ENCODE measurements at regions not wholly inside any gene's neighbourhood (a gene's known extent, or its start where the extent isn't known, plus 50 kb on each side); places are given as distances from the start of the nearest gene placed in this dataset.

DNA sequence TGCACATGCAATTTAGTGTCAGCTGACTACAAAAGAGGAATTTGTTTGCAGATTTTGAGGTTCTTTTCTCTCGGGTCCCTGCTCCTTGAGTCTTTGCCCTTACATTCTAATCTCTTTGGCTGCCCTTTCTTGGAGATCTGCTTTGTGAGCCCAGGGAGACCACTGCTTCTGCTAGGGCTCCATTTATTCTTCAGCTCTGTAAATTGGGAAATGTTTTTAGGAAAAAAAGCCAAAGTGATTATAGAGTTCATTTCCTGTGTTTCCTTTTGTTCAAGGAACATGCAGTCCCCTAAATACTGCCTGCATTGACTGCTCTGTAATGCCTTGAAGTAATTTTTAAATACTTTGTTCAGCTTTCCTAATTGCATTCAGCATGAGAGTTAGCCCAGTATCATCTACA, 197.4 kb downstream of the CSNK1G3 start:
- no peaks in the 10 kb centered on the region for H3K27me3 Mint-ChIP-seq
- H3K4me1 Mint-ChIP-seq (ENCODE audit: low read depth), result no peaks in the 10 kb centered on the region
- H3K36me3 Mint-ChIP-seq (ENCODE audit: low read depth), result no peaks in the 10 kb centered on the region
- intact Hi-C loops (cut with micrococcal nuclease), result no loop called here
- ChIA-PET POLR2A (no interaction called here), CTCF (no interaction called here)
- H3K4me3 Mint-ChIP-seq, result no peak overlapping the region
- H3K27ac Mint-ChIP-seq, result no peak overlapping the region
- DNase-seq (no peak), ATAC-seq (no peak)
- TF ChIP-seq, protein P1, sequence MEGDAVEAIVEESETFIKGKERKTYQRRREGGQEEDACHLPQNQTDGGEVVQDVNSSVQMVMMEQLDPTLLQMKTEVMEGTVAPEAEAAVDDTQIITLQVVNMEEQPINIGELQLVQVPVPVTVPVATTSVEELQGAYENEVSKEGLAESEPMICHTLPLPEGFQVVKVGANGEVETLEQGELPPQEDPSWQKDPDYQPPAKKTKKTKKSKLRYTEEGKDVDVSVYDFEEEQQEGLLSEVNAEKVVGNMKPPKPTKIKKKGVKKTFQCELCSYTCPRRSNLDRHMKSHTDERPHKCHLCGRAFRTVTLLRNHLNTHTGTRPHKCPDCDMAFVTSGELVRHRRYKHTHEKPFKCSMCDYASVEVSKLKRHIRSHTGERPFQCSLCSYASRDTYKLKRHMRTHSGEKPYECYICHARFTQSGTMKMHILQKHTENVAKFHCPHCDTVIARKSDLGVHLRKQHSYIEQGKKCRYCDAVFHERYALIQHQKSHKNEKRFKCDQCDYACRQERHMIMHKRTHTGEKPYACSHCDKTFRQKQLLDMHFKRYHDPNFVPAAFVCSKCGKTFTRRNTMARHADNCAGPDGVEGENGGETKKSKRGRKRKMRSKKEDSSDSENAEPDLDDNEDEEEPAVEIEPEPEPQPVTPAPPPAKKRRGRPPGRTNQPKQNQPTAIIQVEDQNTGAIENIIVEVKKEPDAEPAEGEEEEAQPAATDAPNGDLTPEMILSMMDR (IDR thresholded peaks at IDR 0.05), result no peak
- H3K9me3 Mint-ChIP-seq, result peaks cover 4% of the 10 kb centered on the region

DNA sequence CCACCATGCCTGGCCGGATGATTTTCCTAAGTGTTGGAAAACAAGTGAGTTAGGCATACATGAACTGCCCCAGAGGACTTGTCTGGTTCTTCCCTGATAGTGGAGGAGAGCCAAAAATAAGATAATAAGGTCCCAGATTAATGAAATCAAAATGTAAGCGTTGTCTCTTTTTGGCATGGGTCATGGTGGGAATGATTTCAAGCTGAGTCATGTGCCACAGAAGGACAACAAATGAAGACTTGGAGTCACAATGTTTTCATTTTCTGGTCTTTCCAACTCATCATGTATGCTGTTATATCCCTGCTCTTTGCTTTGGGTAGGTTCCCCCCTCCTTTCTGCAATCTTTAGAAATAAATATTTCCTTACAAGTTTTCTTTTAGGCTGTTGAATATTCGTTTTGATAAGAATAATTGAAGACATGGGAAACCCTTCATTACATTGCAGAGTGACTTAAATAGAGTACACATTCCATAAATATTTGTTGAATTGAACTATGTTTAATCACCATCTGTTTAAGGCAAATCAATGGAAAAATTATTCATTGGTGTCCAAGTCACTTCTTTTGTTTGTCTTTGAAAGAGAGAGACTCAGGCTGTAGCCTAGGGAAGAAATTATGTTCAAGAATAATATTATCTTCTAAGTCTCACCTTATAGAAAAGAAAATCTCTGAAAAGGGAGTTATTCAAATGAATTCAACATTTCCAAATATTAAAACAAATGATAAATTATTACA, 196.3 kb downstream of the CSNK1G3 start:
- no peaks in the 10 kb centered on the region for H3K36me3 Mint-ChIP-seq (ENCODE audit: low read depth)
- intact Hi-C loops (cut with micrococcal nuclease), result no loop called here
- no peaks in the 10 kb centered on the region for H3K4me1 Mint-ChIP-seq (ENCODE audit: low read depth)
- ATAC-seq, result no peak
- DNase-seq, result no peak
- ChIA-PET CTCF (no interaction called here), POLR2A (no interaction called here)
- no peak overlapping the region for H3K4me3 Mint-ChIP-seq
- no peak overlapping the region for H3K27ac Mint-ChIP-seq
- no peaks in the 10 kb centered on the region for H3K27me3 Mint-ChIP-seq
- TF ChIP-seq, protein P1 (IDR thresholded peaks at IDR 0.05), result no peak
- H3K9me3 Mint-ChIP-seq, result peaks cover 4% of the 10 kb centered on the region

DNA sequence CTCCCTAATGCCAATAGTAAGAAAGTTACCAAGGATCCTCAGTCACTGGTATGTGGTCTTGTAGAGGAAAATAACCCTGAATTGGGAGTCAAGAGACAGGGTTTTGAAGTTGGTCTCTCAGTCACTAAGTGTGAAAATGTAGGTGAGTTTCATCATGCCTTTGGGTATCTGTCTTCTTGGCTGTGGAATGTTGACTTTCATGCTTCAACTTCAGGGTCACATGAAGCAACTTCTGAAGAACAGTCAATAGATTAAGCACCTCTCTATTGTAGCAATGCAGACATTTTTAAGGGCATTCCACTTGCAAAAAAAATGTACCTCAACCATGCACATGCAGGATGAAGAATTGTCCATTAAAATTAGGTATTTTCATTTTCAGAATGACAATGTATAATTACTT, 194.6 kb downstream of the CSNK1G3 start:
- H3K27ac Mint-ChIP-seq, result no peak overlapping the region
- POLR2A ChIA-PET, result no interaction called here
- ATAC-seq (no peak), DNase-seq (no peak)
- TF ChIP-seq, protein P1 (IDR thresholded peaks at IDR 0.05), result no peak
- no peaks in the 10 kb centered on the region for H3K36me3 Mint-ChIP-seq (ENCODE audit: low read depth)
- intact Hi-C loops (cut with micrococcal nuclease), result no loop called here
- H3K9me3 Mint-ChIP-seq, result no peaks in the 10 kb centered on the region
- CTCF ChIA-PET, result no interaction called here
- H3K4me1 Mint-ChIP-seq (ENCODE audit: low read depth), result no peaks in the 10 kb centered on the region
- no peaks in the 10 kb centered on the region for H3K27me3 Mint-ChIP-seq
- H3K4me3 Mint-ChIP-seq, result no peak overlapping the region

DNA sequence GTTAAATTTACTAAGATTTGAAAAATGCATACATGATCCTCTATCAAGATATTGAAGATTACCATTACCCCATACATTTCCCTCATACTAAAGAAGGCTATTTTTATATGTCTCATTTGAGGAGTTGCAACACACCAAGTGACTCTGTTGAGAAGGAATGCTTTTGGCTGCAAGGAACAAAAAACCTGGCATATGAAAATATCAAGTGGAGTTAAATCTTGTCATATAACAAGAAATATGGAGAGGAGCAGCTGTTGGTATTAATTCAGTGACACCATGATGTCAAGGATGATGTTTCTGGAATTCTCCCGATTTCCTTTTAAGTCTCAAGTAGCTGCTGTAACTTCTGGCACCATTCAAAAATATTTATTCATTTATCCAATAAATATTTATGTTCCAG, 193.8 kb downstream of the CSNK1G3 start:
- no peaks in the 10 kb centered on the region for H3K4me1 Mint-ChIP-seq (ENCODE audit: low read depth)
- no peaks in the 10 kb centered on the region for H3K36me3 Mint-ChIP-seq (ENCODE audit: low read depth)
- ATAC-seq, result no peak
- no peak overlapping the region for H3K27ac Mint-ChIP-seq
- TF ChIP-seq, protein P1 (IDR thresholded peaks at IDR 0.05), result no peak
- no peaks in the 10 kb centered on the region for H3K27me3 Mint-ChIP-seq
- DNase-seq, result no peak
- ChIA-PET CTCF (interaction anchor here (0.8 kb wide), 1 partner anchor 1950 kb away, joined by 3 read pairs; no protein-coding TSS in a partner anchor), POLR2A (no interaction called here)
- H3K4me3 Mint-ChIP-seq, result no peak overlapping the region
- intact Hi-C loops (cut with micrococcal nuclease), result no loop called here
- H3K9me3 Mint-ChIP-seq, result no peaks in the 10 kb centered on the region

DNA sequence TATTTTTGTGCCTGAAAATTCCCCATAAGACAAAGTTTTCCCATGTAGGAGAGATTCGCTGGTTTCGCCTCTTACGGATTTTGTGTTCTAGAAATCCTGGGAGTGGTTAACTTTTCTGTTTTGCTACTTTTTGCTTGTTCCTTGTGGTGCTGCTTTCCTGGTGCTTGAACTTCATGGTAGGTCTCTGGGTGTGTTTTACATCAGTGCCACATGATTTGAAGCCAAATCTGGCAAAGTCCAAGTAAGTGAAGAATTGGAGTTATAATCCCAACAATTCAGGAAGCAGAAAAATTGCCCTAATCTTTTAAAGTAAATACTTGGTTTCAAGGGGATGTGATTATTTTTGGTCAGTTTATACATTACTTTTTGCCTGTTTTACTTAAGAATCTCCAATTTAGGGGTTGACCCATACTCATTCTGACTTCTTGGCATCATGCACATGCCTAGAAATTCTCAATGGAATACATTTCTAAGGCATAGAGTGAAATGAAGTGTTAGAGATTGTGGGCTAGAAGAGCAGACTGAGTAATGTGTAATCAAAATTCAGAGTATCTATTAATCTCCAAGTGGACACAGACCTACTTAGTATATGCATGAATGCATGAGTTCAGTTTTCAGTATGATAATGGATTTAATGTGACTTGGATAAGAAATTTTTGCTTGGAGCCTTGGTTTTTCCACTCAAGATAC, 189.7 kb downstream of the CSNK1G3 start:
- H3K36me3 Mint-ChIP-seq (ENCODE audit: low read depth), result no peaks in the 10 kb centered on the region
- H3K27ac Mint-ChIP-seq, result no peak overlapping the region
- no peaks in the 10 kb centered on the region for H3K4me1 Mint-ChIP-seq (ENCODE audit: low read depth)
- ChIA-PET POLR2A (no interaction called here), CTCF (no interaction called here)
- no peaks in the 10 kb centered on the region for H3K27me3 Mint-ChIP-seq
- peaks cover 3% of the 10 kb centered on the region for H3K9me3 Mint-ChIP-seq
- DNase-seq (no peak), ATAC-seq (no peak)
- H3K4me3 Mint-ChIP-seq, result no peak overlapping the region
- TF ChIP-seq, protein P1 (IDR thresholded peaks at IDR 0.05), result no peak
- intact Hi-C loops (cut with micrococcal nuclease), result no loop called here
